ENCODE measurements at regions not wholly inside any gene's neighbourhood (a gene's known extent, or its start where the extent isn't known, plus 50 kb on each side); places are given as distances from the start of the nearest gene placed in this dataset.

- POLR2A ChIA-PET, result no interaction called here
- no peak for DNase-seq (ENCODE audit: low read depth, low spot score)
- CTCF ChIA-PET, result interaction anchor here (2.3 kb wide), 1 partner anchor 12 kb away, joined by 6 read pairs; no protein-coding TSS in a partner anchor
Observed at GRCh38 chr7:46671108-46671769, 750.2 kb upstream of the IGFBP3 start.

GRCh38 chr7:46669028-46669427, 748.0 kb upstream of the IGFBP3 start:
- DNase-seq (ENCODE audit: low read depth, low spot score), result no peak
- POLR2A ChIA-PET, result no interaction called here
- CTCF ChIA-PET, result no interaction called here
- H3K4me3 ChIP-seq (ENCODE audit: low read depth, low read length), result no peak overlapping the region
- TF ChIP-seq CTCF (IDR thresholded peaks at IDR 0.05; ENCODE audit: insufficient read depth, low read length, missing control alignments), result no peak

More at GRCh38 chr7:46671108-46671769, 750.2 kb upstream of the IGFBP3 start:
- TF ChIP-seq CTCF (IDR thresholded peaks at IDR 0.05; ENCODE audit: insufficient read depth, low read length, missing control alignments), result no peak
- H3K4me3 ChIP-seq (ENCODE audit: low read depth, low read length), result no peak overlapping the region

DNA sequence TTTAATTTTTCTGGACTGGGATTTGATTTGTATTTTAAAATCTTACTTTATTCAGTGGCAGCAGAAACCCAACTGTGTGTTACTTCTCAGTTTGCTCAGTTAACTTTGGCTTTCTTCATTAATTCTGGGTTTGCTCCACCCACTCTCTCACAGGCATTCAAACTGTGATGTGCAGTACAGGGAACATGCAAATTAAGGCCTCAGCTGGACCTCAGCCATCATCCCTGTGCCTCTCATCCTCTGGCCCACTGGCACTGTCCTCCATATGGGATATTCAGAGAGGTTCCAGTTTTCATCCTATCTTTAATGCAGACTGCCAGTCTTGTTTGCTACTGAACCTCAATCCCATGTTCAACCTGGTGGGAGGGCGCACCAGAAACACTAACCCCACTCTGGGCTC, 743.4 kb upstream of the IGFBP3 start:
- CTCF ChIA-PET, result no interaction called here
- POLR2A ChIA-PET, result no interaction called here
- no peak for TF ChIP-seq CTCF (IDR thresholded peaks at IDR 0.05; ENCODE audit: insufficient read depth, low read length, missing control alignments)
- DNase-seq (ENCODE audit: low read depth, low spot score), result no peak
- no peak overlapping the region for H3K4me3 ChIP-seq (ENCODE audit: low read depth, low read length)

DNA sequence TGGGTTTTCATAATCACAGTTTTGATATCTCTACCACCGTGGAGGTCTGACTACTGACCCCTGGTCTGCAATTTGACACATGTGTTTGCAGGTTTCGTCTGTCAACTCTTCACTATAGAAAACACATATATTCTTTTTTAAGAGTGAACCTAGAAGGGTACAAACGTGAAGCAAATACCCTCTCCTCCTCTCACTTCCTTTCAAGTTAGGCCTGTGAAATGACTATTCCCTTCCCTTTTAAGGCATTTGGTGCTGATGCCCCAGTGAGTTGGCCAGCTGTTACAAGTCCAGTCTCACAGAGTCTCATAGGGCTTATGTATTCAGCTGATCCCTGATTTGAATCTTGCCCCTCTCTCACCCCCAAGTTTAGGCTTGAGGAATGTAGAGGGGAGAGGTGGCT, 742.0 kb upstream of the IGFBP3 start:
- CTCF ChIA-PET, result no interaction called here
- POLR2A ChIA-PET, result no interaction called here
- H3K4me3 ChIP-seq (ENCODE audit: low read depth, low read length), result no peak overlapping the region
- no peak for DNase-seq (ENCODE audit: low read depth, low spot score)
- TF ChIP-seq CTCF (IDR thresholded peaks at IDR 0.05; ENCODE audit: insufficient read depth, low read length, missing control alignments), result no peak

DNA sequence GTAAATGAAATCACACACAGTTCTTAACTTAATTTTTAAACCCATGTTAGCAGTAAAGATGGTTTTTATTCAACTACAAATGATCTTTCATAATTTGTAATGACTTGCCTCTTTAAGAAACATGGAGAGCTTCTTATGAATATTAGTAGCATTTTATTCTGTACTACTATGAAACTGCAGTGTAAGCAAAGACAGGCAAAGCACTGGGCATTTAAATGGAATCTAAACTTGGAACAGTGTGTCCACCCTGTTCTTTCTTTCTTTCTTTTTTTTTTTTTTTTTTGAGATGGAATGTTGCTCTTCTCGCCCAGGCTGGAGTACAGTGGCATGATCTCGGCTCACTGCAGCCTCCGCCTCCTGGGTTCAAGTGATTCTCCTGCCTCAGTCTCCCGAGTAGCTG, 740.4 kb upstream of the IGFBP3 start:
- TF ChIP-seq CTCF (IDR thresholded peaks at IDR 0.05; ENCODE audit: insufficient read depth, low read length, missing control alignments), result no peak
- no peak overlapping the region for H3K4me3 ChIP-seq (ENCODE audit: low read depth, low read length)
- ChIA-PET POLR2A (no interaction called here), CTCF (interaction anchor here (1.4 to 1.7 kb wide), 2 partner anchors 20 to 439 kb away, joined by 3 to 4 read pairs; no protein-coding TSS in a partner anchor)
- no peak for DNase-seq (ENCODE audit: low read depth, low spot score)

GRCh38 chr7:46660402-46660980, 739.4 kb upstream of the IGFBP3 start:
- no peak overlapping the region for H3K4me3 ChIP-seq (ENCODE audit: low read depth, low read length)
- ChIA-PET CTCF (interaction anchor here (1.0 to 1.7 kb wide), 3 partner anchors 10 to 440 kb away, joined by 3 to 4 read pairs (median 4); no protein-coding TSS in a partner anchor), POLR2A (no interaction called here)
- no peak for DNase-seq (ENCODE audit: low read depth, low spot score)
- no peak for TF ChIP-seq CTCF (IDR thresholded peaks at IDR 0.05; ENCODE audit: insufficient read depth, low read length, missing control alignments)

Measured in AG04449 (cell line).